Psoas muscle (tissue), 7 donors: ENCODE measurements at regions not wholly inside any gene's neighbourhood (a gene's known extent, or its start where the extent isn't known, plus 50 kb on each side); places are given as distances from the start of the nearest gene placed in this dataset.
A peak's percentile ranks its signal among the peaks of the same experiment; 100 is the strongest.

Experiments
- ATAC-seq, 4 donors: fragments of 200-7000 bp; cut with Tn5 transposase; one replicate each; pipeline ENCODE4 v1.9.1; 2020; ENCODE audit warnings: moderate library complexity in 3 of 4, mild to moderate bottlenecking in 2 of 4
- DNase-seq, 2 donors: peaks; one replicate each; pipeline ENCODE4 v3.0.0-alpha.2; 2020
- H3K27ac ChIP-seq: fragments of 200-600 bp; one replicate; pipeline ENCODE4 v1.8.0; 2022
- H3K27me3 ChIP-seq, 3 donors: fragments of 200-600 bp in 1 of 3; one replicate each; pipeline versions ENCODE4 v1.6.1 to v1.8.0; 2013 to 2022; ENCODE audit warnings: low read length in 2 of 3, mild to moderate bottlenecking in 2 of 3, moderate library complexity in 1 of 3; ENCODE audit not compliant: insufficient read depth in 3 of 3
- H3K36me3 ChIP-seq, 2 donors: fragments of 200-600 bp in 1 of 2; one replicate each; pipeline versions ENCODE4 v1.6.1 to v1.8.0; 2013 to 2022; ENCODE audit warnings: low read depth in 1 of 2, mild to moderate bottlenecking in 1 of 2, moderate library complexity in 1 of 2; ENCODE audit not compliant: insufficient read depth in 1 of 2
- H3K4me1 ChIP-seq: fragments of 200-600 bp; one replicate; pipeline ENCODE4 v1.8.0; 2022
- H3K4me3 ChIP-seq: fragments of 200-600 bp; one replicate; pipeline ENCODE4 v1.8.0; 2022; ENCODE audit warnings: mild to moderate bottlenecking
- H3K9me3 ChIP-seq: fragments of 200-600 bp; one replicate; pipeline ENCODE4 v1.8.0; 2022
- CTCF ChIP-seq: fragments of 200-600 bp; IDR thresholded peaks from one replicate; pipeline ENCODE4 v1.8.0; 2022; ENCODE audit warnings: antibody characterized with exemption
- WGBS, 3 donors: extraction: QIAGEN DNeasy Blood & Tissue Kit; methylation state at CpG; one replicate each; pipeline versions ENCODE4 v1.1.6 to v1.1.7; 2013; 5-methylcytosine and 5-hydroxymethylcytosine counted together
- intact Hi-C, 2 donors: fragments of 100-400 bp; cut with DNase I; formaldehyde crosslinking; loops; one replicate each; pipeline versions ENCODE4 v1.11.0 to v1.14.2; 2022
- donor health status: healthy with polysubstance abuse.
- donor health status: DM: no; HTN: no; CAD: no; lungs with moderate emphysema.
- donor health status: Bipolar disorder and iron deficiency.
- donor health status: healthy.
- donor health status: DM: yes; HTN: yes; CAD: no.
- donor health status: DM: no; HTN: no; CAD: no.
- donor health status: DM: yes; HTN: yes; CAD: no.

- no peaks in the 10 kb centered on the region for H3K36me3 ChIP-seq
- peaks cover 37% of the 10 kb centered on the region for H3K4me1 ChIP-seq
- 86 to 95% (median 92%) methylated on average over 4 of the region's 4 CpGs for WGBS, 3 donors
- H3K27ac ChIP-seq: no peak overlapping the region
- no peak for DNase-seq
- no peak overlapping the region for H3K4me3 ChIP-seq
- ATAC-seq: no peak
- TF ChIP-seq CTCF: no peak
- intact Hi-C loops: no loop called here
- H3K27me3 ChIP-seq: no peaks in the 10 kb centered on the region
- peaks cover 5% of the 10 kb centered on the region for H3K9me3 ChIP-seq
Observed at GRCh38 chr22:27666272-27666997, 135.1 kb downstream of the MN1 start.

- no peak for DNase-seq
- 61 to 72% (median 70%) methylated on average over 16 of the region's 16 CpGs for WGBS, 3 donors
- TF ChIP-seq CTCF: no peak
- Histone ChIP-seq H3K36me3 (no peaks in the 10 kb centered on the region), H3K4me3 (no peak overlapping the region), H3K4me1 (peaks cover 35% of the 10 kb centered on the region), H3K27me3 (no peaks in the 10 kb centered on the region), H3K27ac (no peak overlapping the region), H3K9me3 (peaks cover 5% of the 10 kb centered on the region)
- intact Hi-C loops: no loop called here
- no peak for ATAC-seq
Observed at GRCh38 chr22:27667121-27667843, 134.3 kb downstream of the MN1 start.

GRCh38 chr22:27668828-27669797 lies 132.4 kb downstream of the MN1 start:
- no peak for TF ChIP-seq CTCF
- DNase-seq (peak; percentile 88 to 96), ATAC-seq (peak; percentile 92 to 98 (median 94))
- no peaks in the 10 kb centered on the region for H3K27me3 ChIP-seq
- 12 to 13% (median 13%) methylated on average over 7 of the region's 7 CpGs for WGBS, 3 donors
- H3K9me3 ChIP-seq: peaks cover 5% of the 10 kb centered on the region
- intact Hi-C loops: no loop called here
- H3K4me1 ChIP-seq: peaks cover 29% of the 10 kb centered on the region
- H3K27ac ChIP-seq: peak overlapping the region; percentile 88
- no peaks in the 10 kb centered on the region for H3K36me3 ChIP-seq
- H3K4me3 ChIP-seq: peak overlapping the region; percentile 28

GRCh38 chr22:27669798-27670599 lies 131.6 kb downstream of the MN1 start:
- WGBS, 3 donors: 22 to 31% (median 24%) methylated on average over 13 of the region's 13 CpGs
- Histone ChIP-seq H3K9me3 (peaks cover 5% of the 10 kb centered on the region), H3K4me3 (no peak overlapping the region), H3K27me3 (no peaks in the 10 kb centered on the region), H3K4me1 (peaks cover 35% of the 10 kb centered on the region), H3K27ac (peak overlapping the region; percentile 88), H3K36me3 (no peaks in the 10 kb centered on the region)
- intact Hi-C loops: loop anchor here in 1 of 2 donors (2.0 kb wide), 1 partner anchor 29 kb away; no protein-coding TSS in a partner anchor
- no peak for TF ChIP-seq CTCF
- ATAC-seq: peak in 2 of 4 donors; percentile 13 to 25
- peak in 1 of 2 donors; percentile 44 for DNase-seq
